ENCODE measurements at regions not wholly inside any gene's neighbourhood (a gene's known extent, or its start where the extent isn't known, plus 50 kb on each side); places are given as distances from the start of the nearest gene placed in this dataset.
"Not testable (repeated sequence)": the region's sequence is repeated elsewhere in the genome, so short reads cannot be mapped to it uniquely, and the experiment has no call there.

- DNase-seq = no peak
Observed at GRCh38 chrX:437661-438390, 51.1 kb upstream of the PPP2R3B start.

- DNase-seq = no peak
Observed at GRCh38 chrX:439241-439640, 52.5 kb upstream of the PPP2R3B start.

- no peak for DNase-seq
Observed at GRCh38 chrX:439719-440118, 53.0 kb upstream of the PPP2R3B start.

- no peak for DNase-seq
Observed at GRCh38 chrX:440636-441035, 53.9 kb upstream of the PPP2R3B start.

GRCh38 chrX:443536-444210 is 57.0 kb upstream of the PPP2R3B start:
- DNase-seq = no peak

GRCh38 chrX:444305-444704 is 57.6 kb upstream of the PPP2R3B start:
- no peak for DNase-seq

- DNase-seq = no peak
Observed at GRCh38 chrX:445727-446126, 59.0 kb upstream of the PPP2R3B start.

- DNase-seq = no peak
Observed at GRCh38 chrX:446245-446644, 59.5 kb upstream of the PPP2R3B start.

- DNase-seq = no peak
Observed at GRCh38 chrX:447052-447451, 60.3 kb upstream of the PPP2R3B start.

GRCh38 chrX:451750-452149 is 65.0 kb upstream of the PPP2R3B start:
- not testable (repeated sequence) for DNase-seq

GRCh38 chrX:452598-452997 is 65.9 kb upstream of the PPP2R3B start:
- no peak for DNase-seq

- DNase-seq = not testable (repeated sequence)
Observed at GRCh38 chrX:454514-454913, 67.8 kb upstream of the PPP2R3B start.

GRCh38 chrX:455199-455598 is 68.5 kb upstream of the PPP2R3B start:
- no peak for DNase-seq

GRCh38 chrX:455673-456072 is 69.0 kb upstream of the PPP2R3B start:
- DNase-seq = no peak

GRCh38 chrX:456146-456545 is 69.4 kb upstream of the PPP2R3B start:
- DNase-seq = no peak

- no peak for DNase-seq
Observed at GRCh38 chrX:456551-457291, 70.0 kb upstream of the PPP2R3B start.

GRCh38 chrX:457292-457679 is 70.6 kb upstream of the PPP2R3B start:
- DNase-seq = no peak

GRCh38 chrX:458631-459061 is 71.9 kb upstream of the PPP2R3B start:
- no peak for DNase-seq

- DNase-seq = no peak
Observed at GRCh38 chrX:459611-460010, 72.9 kb upstream of the PPP2R3B start.

GRCh38 chrX:460116-460515 is 73.4 kb upstream of the PPP2R3B start:
- no peak for DNase-seq

- DNase-seq = no peak
Observed at GRCh38 chrX:460823-461640, 74.3 kb upstream of the PPP2R3B start.

- DNase-seq = no peak
Observed at GRCh38 chrX:462853-463252, 76.1 kb upstream of the PPP2R3B start.

Measured in fibroblast of skin of abdomen (primary cell).